H1 (cell line): ENCODE measurements at regions not wholly inside any gene's neighbourhood (a gene's known extent, or its start where the extent isn't known, plus 50 kb on each side); places are given as distances from the start of the nearest gene placed in this dataset.

Experiments
- FOSL1 ChIP-seq: IDR thresholded peaks from 2 replicates; pipeline ENCODE4 v1.6.1; 2011; ENCODE audit warnings: mild to moderate bottlenecking, low read depth, low read length, moderate library complexity; ENCODE audit not compliant: insufficient read depth
- NANOG ChIP-seq: IDR thresholded peaks from 2 replicates; pipeline ENCODE4 v1.6.1; 2011; ENCODE audit warnings: low read length, low read depth, mild to moderate bottlenecking, inconsistent platforms; ENCODE audit not compliant: insufficient read depth, poor library complexity, severe bottlenecking

DNA sequence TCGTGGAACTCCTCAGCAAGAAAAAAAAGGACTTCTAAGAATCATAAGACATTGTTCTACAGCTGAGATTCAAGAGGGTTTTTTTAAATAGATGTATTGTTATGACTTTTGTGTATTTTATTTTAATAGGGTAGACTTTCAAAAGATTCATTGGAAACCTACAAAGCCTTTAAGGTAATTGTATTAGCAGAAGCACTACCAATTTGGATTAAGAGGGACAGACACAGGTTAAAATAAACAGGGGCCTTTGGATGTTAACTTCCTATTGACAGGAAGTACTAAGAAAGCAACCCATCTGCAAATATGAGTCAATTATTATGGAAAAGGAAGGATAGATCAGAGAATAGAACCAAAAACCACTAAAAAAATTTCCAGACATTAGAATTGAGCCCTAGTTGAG lies 153.5 kb downstream of the HDGFL1 start (continued):
- TF ChIP-seq NANOG (no peak), FOSL1 (no peak)
